ENCODE measurements at regions not wholly inside any gene's neighbourhood (a gene's known extent, or its start where the extent isn't known, plus 50 kb on each side); places are given as distances from the start of the nearest gene placed in this dataset.

- TF ChIP-seq, protein P1, sequence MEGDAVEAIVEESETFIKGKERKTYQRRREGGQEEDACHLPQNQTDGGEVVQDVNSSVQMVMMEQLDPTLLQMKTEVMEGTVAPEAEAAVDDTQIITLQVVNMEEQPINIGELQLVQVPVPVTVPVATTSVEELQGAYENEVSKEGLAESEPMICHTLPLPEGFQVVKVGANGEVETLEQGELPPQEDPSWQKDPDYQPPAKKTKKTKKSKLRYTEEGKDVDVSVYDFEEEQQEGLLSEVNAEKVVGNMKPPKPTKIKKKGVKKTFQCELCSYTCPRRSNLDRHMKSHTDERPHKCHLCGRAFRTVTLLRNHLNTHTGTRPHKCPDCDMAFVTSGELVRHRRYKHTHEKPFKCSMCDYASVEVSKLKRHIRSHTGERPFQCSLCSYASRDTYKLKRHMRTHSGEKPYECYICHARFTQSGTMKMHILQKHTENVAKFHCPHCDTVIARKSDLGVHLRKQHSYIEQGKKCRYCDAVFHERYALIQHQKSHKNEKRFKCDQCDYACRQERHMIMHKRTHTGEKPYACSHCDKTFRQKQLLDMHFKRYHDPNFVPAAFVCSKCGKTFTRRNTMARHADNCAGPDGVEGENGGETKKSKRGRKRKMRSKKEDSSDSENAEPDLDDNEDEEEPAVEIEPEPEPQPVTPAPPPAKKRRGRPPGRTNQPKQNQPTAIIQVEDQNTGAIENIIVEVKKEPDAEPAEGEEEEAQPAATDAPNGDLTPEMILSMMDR (IDR thresholded peaks at IDR 0.05) = no peak
- Mint-ChIP-seq H3K9me3 (ENCODE audit: low read depth) (no peaks in the 10 kb centered on the region), H3K27ac (ENCODE audit: unreplicated experiment) (no peak overlapping the region), H3K4me1 (ENCODE audit: low read depth) (no peaks in the 10 kb centered on the region), H3K36me3 (ENCODE audit: low read depth) (no peaks in the 10 kb centered on the region), H3K27me3 (ENCODE audit: low read depth) (peaks cover 22% of the 10 kb centered on the region), H3K4me3 (ENCODE audit: unreplicated experiment) (no peak overlapping the region)
- no peak for DNase-seq (ENCODE audit: low spot score)
These were observed 222.2 kb downstream of the C11orf87 start for GRCh38 chr11:109644152-109644551.

GRCh38 chr11:109648804-109649203 lies 226.8 kb downstream of the C11orf87 start:
- no peaks in the 10 kb centered on the region for H3K4me1 Mint-ChIP-seq (ENCODE audit: low read depth)
- peaks cover 25% of the 10 kb centered on the region for H3K27me3 Mint-ChIP-seq (ENCODE audit: low read depth)
- H3K36me3 Mint-ChIP-seq (ENCODE audit: low read depth) = no peaks in the 10 kb centered on the region
- H3K27ac Mint-ChIP-seq (ENCODE audit: unreplicated experiment) = no peak overlapping the region
- DNase-seq (ENCODE audit: low spot score) = no peak
- TF ChIP-seq, protein P1 (IDR thresholded peaks at IDR 0.05) = no peak
- no peak overlapping the region for H3K4me3 Mint-ChIP-seq (ENCODE audit: unreplicated experiment)
- no peaks in the 10 kb centered on the region for H3K9me3 Mint-ChIP-seq (ENCODE audit: low read depth)

GRCh38 chr11:109654091-109654490 lies 232.1 kb downstream of the C11orf87 start:
- peaks cover 21% of the 10 kb centered on the region for H3K27me3 Mint-ChIP-seq (ENCODE audit: low read depth)
- DNase-seq (ENCODE audit: low spot score) = no peak
- H3K36me3 Mint-ChIP-seq (ENCODE audit: low read depth) = no peaks in the 10 kb centered on the region
- H3K4me1 Mint-ChIP-seq (ENCODE audit: low read depth) = no peaks in the 10 kb centered on the region
- TF ChIP-seq, protein P1 (IDR thresholded peaks at IDR 0.05) = no peak
- H3K27ac Mint-ChIP-seq (ENCODE audit: unreplicated experiment) = no peak overlapping the region
- no peak overlapping the region for H3K4me3 Mint-ChIP-seq (ENCODE audit: unreplicated experiment)
- H3K9me3 Mint-ChIP-seq (ENCODE audit: low read depth) = no peaks in the 10 kb centered on the region

- no peak overlapping the region for H3K4me3 Mint-ChIP-seq (ENCODE audit: unreplicated experiment)
- H3K27me3 Mint-ChIP-seq (ENCODE audit: low read depth) = peaks cover 28% of the 10 kb centered on the region
- no peak overlapping the region for H3K27ac Mint-ChIP-seq (ENCODE audit: unreplicated experiment)
- H3K9me3 Mint-ChIP-seq (ENCODE audit: low read depth) = no peaks in the 10 kb centered on the region
- no peaks in the 10 kb centered on the region for H3K4me1 Mint-ChIP-seq (ENCODE audit: low read depth)
- no peak for DNase-seq (ENCODE audit: low spot score)
- no peaks in the 10 kb centered on the region for H3K36me3 Mint-ChIP-seq (ENCODE audit: low read depth)
- TF ChIP-seq, protein P1 (IDR thresholded peaks at IDR 0.05) = no peak
These were observed 236.2 kb downstream of the C11orf87 start for GRCh38 chr11:109658190-109658589.

- Mint-ChIP-seq H3K27ac (ENCODE audit: unreplicated experiment) (no peak overlapping the region), H3K9me3 (ENCODE audit: low read depth) (peaks cover 11% of the 10 kb centered on the region), H3K27me3 (ENCODE audit: low read depth) (peaks cover 23% of the 10 kb centered on the region), H3K36me3 (ENCODE audit: low read depth) (no peaks in the 10 kb centered on the region), H3K4me1 (ENCODE audit: low read depth) (peaks cover 9% of the 10 kb centered on the region), H3K4me3 (ENCODE audit: unreplicated experiment) (no peak overlapping the region)
- DNase-seq (ENCODE audit: low spot score) = no peak
- TF ChIP-seq, protein P1 (IDR thresholded peaks at IDR 0.05) = no peak
These were observed 245.7 kb downstream of the C11orf87 start for GRCh38 chr11:109667719-109668118.

Measured in chondrocyte (in vitro differentiated cells).